DND-41 (cell line): ENCODE measurements at regions not wholly inside any gene's neighbourhood (a gene's known extent, or its start where the extent isn't known, plus 50 kb on each side); places are given as distances from the start of the nearest gene placed in this dataset.

Experiments
- CTCF ChIP-seq: IDR thresholded peaks from 2 replicates; pipeline ENCODE4 v1.5.1; 2012; ENCODE audit warnings: borderline replicate concordance, low read length, moderate library complexity, mild to moderate bottlenecking; ENCODE audit not compliant: poor library complexity, severe bottlenecking; ENCODE audit errors: extremely low read depth
- EZH2 ChIP-seq: IDR thresholded peaks from 3 replicates; pipeline ENCODE4 v1.6.1; 2012; ENCODE audit warnings: borderline replicate concordance, low read depth, mild to moderate bottlenecking, moderate library complexity, low read length, inconsistent platforms; ENCODE audit not compliant: severe bottlenecking

- no peak for TF ChIP-seq CTCF
- TF ChIP-seq EZH2 = no peak
These were observed 1077.4 kb downstream of the EPHA3 start for GRCh38 chr3:90184861-90185260.
